Ureter (tissue), 1 donor: ENCODE measurements at regions not wholly inside any gene's neighbourhood (a gene's known extent, or its start where the extent isn't known, plus 50 kb on each side); places are given as distances from the start of the nearest gene placed in this dataset.
A peak's percentile ranks its signal among the peaks of the same experiment; 100 is the strongest.

Experiments
- DNase-seq: peaks from one replicate; pipeline ENCODE4 v3.0.0-alpha.2; 2020; ENCODE audit warnings: low spot score
- donor health status: DM: yes; HTN: yes; CAD: no.

DNA sequence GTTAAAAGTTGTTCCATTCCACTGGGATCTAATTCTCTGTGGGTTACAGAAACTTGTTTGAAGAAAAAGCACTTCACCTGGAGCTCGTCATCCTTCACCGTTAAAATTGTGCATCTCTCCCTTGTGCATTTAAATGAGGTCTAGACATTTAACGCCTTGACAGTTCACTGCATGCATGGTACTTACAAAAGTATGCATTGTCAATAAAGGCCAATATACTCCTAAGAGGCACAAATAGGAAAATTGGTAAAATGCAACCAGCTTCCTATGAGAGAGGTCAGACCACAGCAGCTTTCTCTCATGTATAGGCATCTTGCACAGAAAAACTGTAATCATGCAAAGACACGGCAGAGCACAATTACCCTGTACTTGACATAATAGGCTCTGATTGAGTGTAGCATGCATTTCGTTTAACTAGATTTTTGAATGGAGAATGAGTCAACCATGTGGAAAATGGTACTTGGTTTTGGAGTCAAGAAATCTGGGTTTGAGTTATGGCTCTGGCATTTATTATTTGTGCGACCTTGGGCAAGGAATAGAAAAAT is 378.5 kb downstream of the RFPL4B start:
- DNase-seq: no peak

DNA sequence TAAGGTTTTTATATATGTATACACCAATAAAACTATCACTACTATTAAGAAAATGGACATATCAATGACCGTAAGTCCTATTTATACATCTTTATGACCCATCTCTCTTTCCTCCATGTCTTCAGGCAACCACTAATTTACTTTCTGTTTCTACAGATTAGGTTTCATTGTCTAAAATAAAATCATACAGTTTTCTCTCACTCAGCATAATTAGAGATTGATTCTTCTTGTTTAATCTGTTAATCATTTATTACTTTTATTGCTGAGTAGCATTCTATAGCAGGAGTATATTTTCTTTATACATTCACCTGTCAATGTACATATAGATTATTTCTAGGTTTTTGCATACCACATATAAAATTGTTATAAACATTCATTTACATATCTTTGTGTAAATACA is 388.0 kb downstream of the RFPL4B start:
- DNase-seq: no peak

GRCh38 chr6:112739766-112740165 is 392.6 kb downstream of the RFPL4B start:
- DNase-seq: no peak

DNA sequence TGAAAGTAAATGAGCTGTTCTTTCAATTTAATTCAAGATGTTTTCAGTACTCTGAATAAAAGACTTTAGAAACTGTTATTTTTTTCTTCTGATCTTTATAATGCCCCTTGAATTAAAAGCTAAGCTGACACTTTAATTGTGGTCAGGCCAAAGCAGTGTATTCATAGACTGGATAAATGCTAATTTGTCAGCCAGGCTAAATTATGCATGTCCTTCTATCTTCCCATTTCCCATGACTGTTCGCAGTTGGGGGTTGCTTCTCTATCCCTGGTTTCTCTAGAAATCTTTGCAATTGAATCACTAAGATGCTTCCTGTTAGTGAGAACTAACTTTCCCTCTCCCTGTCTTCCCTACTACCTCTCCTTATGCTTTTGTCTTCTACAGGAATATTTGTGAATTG is 396.2 kb downstream of the RFPL4B start:
- DNase-seq: no peak

GRCh38 chr6:112744827-112745226 is 397.7 kb downstream of the RFPL4B start:
- no peak for DNase-seq

DNA sequence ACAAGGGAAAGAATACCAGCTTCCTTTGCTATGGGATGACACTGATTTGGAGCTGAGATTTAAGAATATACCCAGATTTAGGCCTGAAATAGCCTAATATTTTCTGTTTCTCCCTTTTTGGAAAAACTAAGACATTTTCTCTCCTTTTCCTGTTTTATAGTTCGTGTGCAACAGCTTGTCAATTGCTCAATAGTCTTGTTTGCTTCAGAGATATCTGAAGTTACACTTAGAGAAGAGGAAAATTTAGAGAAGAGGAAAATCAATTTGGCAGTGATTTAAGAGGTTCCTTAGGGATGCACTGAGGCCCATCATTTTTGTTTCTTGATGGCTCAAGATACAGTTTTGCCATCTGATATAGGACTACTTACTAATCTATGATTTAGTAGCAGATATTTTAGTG is 398.6 kb downstream of the RFPL4B start:
- DNase-seq: no peak

DNA sequence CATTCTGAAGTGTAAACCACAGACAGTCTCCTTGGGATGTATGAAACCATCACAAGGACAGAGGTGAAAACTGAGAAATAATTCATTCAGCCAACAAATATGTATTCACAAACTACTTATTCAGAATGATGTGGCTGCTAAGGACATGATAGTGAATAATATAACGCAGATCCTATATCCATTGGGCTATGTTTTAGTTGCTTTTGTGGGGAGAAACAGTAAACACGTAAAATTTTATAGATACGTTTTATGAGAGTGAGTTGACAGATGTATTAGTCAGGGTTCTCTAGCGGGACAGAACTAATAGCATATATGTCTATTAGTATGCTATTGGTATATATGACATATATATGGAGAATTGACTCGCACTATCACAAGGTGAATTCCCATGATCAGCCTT is 402.5 kb downstream of the RFPL4B start:
- no peak for DNase-seq

GRCh38 chr6:112752305-112752704 is 405.2 kb downstream of the RFPL4B start:
- no peak for DNase-seq

GRCh38 chr6:112752791-112753190 is 405.7 kb downstream of the RFPL4B start:
- DNase-seq: no peak

DNA sequence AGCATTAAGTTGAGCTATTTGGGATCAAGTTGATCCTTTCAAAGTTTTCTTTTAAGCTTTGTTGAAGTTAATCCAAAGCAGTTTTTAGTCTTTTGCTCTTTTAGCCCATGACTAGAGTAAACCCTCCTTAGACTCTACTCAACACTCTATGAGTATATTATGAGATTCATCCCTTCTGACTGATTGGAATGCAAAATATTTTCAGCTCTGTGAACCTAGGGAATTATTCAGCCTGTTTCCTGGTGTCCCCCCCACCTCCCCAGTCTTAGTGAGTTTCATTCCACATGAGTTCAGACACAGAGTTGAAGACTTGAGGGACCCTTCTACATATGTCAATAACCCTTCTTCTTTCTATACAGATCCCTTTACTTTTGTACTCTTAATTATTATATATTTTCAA is 413.7 kb downstream of the RFPL4B start:
- no peak for DNase-seq

DNA sequence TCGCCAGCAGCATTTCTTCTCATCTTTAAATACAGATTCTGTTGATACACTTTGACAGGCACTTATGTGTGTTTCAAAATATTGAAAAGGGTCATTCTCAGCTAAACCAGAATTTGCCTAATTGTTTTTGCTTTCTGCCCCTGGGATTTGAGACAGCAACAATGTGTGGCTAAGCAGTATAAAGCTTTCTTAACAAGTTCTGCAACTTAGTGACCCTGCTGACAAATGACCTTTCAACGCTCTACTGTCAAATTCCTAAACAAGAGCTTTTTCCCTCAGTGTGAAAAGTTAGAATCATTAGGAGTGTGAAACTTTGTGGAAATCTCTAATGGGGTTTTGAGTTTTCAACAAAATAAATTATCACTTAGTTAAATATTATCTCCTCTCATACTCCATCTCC is 414.6 kb downstream of the RFPL4B start:
- DNase-seq: no peak

DNA sequence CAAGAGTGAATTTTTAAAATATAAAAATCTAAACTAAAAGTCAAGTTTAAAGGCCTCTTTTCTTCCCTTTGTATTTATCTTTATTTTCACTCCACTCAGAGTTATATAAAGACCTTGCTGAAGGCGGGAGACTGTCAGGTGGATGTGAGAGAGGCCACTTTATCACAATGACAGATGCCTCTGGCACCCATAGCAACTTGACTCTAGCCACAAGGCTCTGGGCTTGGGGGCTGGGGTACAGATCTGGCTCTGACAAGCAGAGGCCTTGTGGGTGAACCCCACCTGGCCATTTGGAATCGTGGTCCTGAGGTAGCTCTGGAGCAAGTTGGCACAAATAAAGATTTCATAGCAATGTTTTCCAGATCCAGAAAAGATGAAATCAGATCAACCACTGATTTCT is 417.2 kb downstream of the RFPL4B start:
- no peak for DNase-seq

GRCh38 chr6:112770308-112770707 is 423.2 kb downstream of the RFPL4B start:
- no peak for DNase-seq

DNA sequence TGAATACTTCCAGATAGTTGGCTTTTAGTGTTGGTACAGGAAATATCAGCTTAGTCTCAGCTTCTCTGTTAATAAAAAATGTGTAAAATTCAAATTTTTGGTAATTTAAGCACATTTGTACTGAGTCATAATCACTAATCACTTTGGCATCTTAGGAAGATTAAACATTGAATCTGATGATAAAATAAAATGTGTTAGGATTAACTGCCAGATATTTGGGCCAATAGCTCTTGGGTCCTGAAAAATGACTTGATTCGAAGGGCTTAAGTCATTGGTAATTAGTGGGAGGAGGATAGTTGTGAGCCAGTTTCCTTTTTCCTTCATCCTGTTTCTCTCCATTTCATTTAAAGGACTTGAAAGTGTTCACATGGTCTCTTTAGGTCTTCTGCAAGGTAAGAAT is 426.1 kb downstream of the RFPL4B start:
- no peak for DNase-seq

GRCh38 chr6:112774319-112774718 is 427.2 kb downstream of the RFPL4B start:
- no peak for DNase-seq

GRCh38 chr6:112780498-112781096 is 433.5 kb downstream of the RFPL4B start:
- peak; percentile 75 for DNase-seq

DNA sequence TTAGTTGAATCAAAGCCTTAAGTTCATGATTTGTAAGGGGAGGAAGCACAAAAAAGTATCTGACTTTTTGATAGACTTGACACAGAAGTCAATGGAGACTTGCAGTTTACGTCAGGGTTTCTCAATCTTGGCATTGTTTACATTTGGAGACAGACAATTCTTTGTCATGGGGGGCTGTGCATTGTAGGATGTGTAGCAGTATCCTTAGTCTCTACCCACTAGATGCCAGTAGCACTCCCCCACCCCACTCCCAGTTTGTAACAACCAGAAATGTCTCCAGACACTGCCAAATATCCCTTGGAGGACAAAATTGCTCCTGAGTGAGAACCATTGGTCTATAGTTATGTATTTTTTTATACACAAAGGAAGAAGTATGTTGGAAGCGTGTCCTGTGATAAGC is 434.1 kb downstream of the RFPL4B start:
- no peak for DNase-seq

DNA sequence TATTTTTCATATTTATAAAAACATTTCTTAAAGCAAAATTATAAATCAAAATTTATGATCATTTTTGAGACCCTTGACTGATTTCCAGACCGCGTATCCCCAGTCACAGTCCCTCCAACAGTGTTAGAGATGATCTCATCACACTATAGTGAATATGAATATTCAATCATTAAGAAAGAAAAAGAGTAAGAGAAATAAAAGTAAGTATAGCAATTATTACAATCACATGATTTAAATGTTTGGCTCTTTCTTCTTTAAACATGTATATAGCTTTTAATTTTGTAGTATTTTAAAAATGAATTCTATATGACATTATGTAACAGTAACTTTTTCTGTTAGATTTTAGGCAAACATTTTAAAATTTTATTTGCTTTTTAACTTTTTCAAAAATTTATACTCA is 438.3 kb downstream of the RFPL4B start:
- DNase-seq: no peak

DNA sequence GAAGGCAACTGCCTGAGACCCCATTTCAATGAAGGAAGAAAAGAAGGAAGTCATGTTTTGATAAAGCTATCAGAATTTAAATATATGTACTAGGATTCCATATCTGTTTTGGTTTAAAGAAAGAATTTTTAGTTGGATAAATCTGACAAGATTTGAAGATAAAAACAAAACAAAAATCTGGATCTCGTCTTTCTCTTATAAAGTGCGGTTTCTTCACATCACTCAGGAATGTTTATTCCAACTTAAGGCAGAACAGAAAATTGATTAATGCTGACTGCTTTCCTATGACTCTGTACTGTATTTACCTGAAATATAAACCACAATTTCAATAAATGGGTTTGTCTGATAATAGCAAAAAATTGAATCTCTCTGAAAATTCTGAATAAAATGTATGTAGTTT is 439.7 kb downstream of the RFPL4B start:
- no peak for DNase-seq

GRCh38 chr6:112787371-112787770 is 440.2 kb downstream of the RFPL4B start:
- DNase-seq: no peak

GRCh38 chr6:112795316-112795715 is 448.2 kb downstream of the RFPL4B start:
- DNase-seq: no peak

GRCh38 chr6:112796712-112797111 is 449.6 kb downstream of the RFPL4B start:
- DNase-seq: no peak

- no peak for DNase-seq
These were observed 452.8 kb downstream of the RFPL4B start for GRCh38 chr6:112799889-112800288.

DNA sequence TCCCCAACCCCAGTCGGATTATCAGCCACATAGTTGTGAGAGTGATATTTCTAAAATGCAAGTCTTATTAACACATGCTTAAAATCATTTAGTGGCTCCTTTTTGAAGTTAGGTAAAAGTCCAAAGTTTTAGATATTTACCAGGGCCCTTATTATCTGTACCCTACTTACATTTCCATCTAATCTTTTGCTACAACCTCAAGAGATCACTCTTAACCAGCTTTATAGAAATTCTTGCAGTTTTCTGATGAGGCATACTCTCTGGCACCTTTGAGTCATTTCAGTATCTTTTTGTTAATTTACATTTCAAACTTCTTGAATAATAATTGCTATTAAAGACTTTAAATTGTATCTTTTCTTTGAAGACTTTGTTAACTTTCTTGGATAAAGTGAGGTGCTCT is 453.3 kb downstream of the RFPL4B start:
- DNase-seq: no peak
